Embryonic facial prominence (tissue), 1 donor: ENCODE measurements at regions not wholly inside any gene's neighbourhood (a gene's known extent, or its start where the extent isn't known, plus 50 kb on each side); places are given as distances from the start of the nearest gene placed in this dataset.

Experiments
- DNase-seq: peaks from one replicate; pipeline ENCODE4 v3.0.0-alpha.2; 2016; ENCODE audit errors: extremely low spot score

GRCh38 chr15:69656271-69657030 is 203.8 kb downstream of the RPLP1 start:
- DNase-seq = no peak

DNA sequence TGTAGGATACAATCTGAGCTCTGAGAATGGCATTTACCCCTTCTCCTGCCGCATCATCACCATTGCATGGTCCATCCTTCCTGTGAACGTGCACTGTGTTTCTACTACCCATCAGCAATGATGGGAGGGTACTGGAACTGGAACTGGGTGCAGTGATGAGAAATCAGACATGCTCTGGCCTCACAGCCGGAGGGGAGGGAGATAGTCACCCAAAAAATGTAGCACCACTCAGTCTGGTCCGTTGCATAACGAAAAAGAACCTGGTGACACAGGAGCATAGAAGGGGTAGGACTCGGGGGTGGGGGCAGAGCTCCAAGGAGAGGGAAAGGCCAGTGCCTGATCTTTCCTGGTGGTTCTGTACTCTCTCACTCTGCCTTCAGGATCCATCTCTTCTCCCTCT is 205.0 kb downstream of the RPLP1 start:
- DNase-seq = no peak

- no peak for DNase-seq
Measured at GRCh38 chr15:69658411-69658945, 205.9 kb downstream of the RPLP1 start.

DNA sequence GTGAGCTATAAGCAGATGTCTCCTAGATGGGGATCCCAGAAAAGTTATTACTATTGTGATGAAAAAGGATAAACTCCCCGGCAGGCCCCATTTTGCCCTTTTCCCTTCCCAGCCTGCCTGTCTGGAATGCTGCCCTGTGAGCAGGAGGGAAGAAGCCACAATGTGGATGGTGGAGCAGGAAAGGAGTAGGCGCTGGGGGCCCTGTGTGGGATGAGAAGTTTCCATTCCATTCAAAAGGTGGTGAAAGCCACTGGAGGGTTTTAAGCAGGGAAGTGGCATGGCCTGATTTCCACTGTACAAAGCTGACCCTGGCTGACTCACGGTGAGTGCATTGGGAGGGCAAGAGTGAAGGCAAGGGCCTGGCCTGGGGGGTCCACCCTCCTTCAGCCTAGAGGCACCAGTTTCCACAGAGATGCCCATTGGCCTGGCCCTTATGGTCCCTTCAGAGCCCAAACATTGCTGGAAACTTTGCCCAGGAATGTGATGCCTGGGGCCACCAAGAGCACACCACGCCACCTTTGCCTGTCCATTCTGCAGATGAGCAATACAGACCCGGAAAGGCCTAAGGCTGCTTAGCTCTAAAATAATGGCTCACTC is 206.9 kb downstream of the RPLP1 start:
- DNase-seq = no peak

DNA sequence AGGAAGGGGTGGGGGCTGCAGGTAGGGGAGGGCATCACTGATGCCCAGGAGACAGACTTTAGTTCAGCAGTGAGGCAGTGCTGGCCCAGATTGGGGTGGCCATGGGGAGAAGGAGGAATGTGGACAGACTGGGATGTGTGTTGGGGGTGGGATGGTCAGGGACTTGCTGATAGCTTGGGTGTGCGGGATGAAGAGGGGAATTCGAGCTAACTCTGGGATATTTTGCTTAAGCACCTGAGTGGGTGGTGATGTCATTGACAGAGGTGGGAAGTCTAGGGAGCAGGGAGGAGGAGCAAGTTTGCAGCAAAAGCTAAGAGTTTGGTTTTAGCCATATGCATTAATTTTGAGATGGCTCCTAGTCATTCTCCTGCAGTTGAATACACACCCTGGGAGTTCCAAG is 207.5 kb downstream of the RPLP1 start:
- DNase-seq = no peak

DNA sequence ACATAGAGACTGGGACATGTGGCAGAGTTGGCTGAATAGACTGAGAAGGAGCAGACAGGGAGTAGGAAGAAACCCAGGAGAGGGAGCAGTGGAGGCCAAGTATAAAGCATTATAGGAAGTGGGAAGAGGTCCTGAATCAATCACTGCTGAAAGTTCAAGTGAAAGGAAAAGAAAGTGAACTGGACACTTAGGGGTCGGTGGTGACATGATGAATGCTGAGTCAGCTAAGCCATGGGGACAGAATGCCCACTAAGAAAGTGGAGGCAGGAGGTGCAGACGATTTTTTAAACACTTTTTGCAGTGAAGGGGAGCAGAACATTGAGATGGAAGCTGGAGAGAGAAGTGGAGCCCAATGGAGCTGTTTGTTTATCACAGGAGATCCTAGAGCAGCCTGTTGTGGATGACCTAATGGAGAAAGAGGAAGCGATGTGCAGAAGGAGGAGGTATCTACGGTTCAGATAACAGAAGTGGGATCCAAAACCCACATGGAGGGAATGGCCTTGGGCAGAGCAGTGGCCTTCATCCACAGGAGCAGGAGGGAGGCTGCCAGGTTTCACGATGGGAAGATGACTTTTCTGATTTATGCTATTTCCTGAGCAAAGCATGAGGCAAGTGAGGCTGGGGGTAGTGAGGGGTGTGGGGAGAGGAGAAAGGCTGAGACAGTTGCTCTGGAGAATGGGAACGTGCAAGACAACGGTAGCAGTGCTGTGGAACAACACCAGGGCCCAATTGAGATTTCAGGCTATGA is 208.2 kb downstream of the RPLP1 start:
- DNase-seq = no peak

DNA sequence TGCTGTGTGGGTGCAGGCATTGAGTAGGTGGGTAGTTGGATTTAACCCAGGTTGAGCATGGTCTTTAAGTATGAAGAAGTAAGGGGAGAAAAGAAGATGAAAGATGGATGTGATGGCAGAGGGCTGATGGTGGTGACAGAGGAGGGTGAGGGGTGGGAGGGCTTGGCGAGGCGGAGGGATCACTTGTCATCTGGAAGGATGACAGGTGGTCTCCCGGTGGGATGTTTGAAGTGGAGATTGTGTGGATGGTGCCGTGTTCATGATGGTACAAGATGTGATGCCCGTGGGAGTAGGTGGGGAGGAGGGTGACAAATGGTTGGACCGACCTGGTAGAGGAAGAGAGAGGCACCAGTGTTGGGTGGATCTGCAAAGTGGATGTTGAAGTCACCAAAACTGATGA is 208.8 kb downstream of the RPLP1 start:
- DNase-seq = no peak

DNA sequence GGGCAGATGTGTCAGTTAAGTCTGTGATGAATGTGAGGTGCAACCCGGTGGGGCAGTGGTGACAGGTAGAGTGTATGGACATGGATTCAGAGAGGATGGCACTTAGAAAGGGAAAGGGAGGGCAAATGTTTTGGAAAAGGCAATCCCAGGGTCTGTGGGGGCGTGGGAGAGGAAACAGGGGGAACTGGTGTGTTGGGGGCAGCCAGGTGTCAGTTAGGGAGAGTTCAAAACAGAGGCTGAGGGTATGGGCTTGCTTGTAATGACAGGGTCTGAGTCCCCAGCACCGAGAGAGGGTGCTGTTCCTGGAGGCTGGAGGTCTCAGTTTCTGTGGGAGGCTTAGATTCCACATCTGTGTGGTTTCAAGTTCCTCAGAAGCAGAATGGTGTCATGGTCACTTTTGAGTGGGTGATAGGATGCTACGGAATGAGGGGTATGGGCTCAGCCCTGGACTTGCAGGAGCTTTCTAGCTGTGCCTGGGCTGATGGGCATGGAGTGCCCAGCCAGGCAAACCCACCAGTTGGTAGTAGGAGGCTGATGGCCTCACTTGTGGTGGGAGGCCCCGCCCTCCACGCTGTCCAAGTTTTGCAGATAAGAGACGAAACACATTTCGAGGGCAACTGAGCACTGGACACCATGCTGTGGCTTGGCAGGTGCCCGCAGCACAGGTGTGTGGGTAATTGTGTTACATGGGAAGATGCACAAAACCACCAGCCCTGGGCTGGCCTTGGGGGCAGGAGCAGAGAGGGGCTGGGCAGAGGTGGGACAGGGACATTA is 209.4 kb downstream of the RPLP1 start:
- no peak for DNase-seq

DNA sequence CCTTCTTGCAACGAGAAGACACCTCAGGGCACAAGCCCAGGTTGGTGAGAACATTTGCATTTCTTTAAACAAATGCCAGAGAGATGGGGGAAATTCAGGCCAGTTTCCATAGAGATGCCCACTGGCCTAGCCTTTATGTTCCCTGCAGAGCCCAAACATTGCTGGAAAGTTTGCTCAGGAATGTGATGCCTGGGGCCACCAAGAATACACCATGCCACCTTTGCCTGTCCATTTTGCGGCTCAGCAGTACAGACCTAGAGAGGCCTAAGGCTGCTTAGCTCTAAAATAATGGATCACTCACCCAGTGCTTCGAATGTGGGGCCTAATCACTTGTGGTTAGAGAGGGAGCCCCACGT is 210.0 kb downstream of the RPLP1 start:
- DNase-seq = no peak

DNA sequence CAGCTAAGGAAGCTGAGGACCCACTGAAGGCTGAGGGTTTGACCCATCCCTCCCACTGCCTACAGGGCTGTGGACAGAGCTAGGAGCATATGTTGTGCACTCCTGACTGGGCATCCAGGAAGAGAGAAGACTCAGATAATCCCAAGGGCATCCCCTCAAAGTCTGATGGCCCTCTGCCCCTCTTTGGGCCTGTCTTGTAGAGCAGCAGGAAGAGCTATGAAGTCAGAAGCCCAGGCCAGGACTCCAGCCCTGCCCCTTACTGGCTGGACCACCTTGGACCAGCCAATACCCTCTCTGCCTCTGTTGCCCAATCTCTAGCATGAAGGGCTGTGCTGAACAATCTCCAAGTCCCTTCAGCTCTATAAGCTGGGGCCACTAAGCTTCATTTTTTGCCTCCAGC is 210.8 kb downstream of the RPLP1 start:
- no peak for DNase-seq

DNA sequence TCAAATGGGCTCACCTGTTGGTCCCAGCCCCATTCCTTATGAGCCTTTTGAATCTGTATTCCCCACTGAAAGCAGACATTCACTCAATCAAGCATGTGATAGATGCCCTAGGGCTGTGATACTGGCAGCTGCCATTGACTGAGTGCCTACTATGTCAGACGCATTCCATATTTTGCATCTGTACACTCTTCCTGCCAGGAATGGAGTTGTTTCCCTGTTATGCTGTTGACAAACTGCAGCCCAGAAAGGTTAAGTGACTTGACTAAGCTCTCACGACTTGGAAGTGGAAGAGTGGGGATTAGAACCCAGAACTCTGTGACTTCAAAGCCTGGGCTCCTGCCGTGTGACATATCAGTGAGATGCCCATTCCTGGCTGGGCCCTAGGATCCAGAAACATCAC is 211.4 kb downstream of the RPLP1 start:
- no peak for DNase-seq

DNA sequence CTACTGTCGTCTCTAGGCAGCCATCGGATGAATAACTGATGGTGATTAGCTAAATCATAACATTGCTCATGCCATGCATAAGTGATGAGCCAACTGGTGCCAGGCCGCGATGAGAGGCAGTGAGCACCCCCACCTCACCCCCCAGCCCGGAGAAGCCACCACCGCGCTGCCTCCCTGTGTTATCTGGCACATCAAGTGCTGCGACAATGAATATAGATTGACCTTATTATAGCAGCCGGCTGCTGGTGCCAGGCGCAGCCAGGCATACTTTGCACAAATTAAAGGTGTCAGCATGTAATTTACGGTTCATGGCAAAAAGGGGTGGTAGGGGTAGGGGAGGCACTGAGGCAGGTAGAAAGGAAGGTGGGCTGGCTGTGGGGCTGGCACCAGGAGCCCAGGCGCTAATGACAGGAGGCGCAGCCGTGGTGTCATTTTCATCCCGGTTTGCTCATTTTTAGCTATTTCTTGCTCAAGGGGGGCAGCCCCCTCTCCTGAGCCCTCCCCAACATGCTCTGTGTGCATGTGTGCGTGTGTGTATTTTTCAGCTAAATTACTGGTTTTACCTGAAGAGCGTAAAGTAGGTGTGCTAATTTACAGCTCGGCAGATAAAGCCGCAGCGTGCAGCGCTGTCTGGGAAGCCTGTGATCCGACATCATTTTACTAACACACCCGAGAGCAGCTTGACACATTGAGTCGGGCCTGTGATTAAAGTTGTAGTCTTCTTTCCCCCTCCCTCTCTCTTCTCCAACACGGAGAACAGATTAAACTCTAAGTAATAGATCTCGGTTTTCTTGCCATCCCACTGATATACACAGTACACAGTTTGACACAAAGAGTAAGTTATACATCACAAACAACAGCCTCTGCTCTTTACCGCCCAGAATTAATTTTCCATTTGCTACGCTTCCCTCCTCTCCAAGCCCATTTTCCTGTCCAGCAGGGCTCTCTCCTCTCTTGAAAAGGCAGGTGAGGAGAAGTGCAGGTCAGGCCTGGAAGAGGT is 212.3 kb downstream of the RPLP1 start:
- no peak for DNase-seq

- no peak for DNase-seq
Measured at GRCh38 chr15:69665641-69666111, 213.1 kb downstream of the RPLP1 start.

GRCh38 chr15:69666441-69666882 is 213.8 kb downstream of the RPLP1 start:
- DNase-seq = no peak

DNA sequence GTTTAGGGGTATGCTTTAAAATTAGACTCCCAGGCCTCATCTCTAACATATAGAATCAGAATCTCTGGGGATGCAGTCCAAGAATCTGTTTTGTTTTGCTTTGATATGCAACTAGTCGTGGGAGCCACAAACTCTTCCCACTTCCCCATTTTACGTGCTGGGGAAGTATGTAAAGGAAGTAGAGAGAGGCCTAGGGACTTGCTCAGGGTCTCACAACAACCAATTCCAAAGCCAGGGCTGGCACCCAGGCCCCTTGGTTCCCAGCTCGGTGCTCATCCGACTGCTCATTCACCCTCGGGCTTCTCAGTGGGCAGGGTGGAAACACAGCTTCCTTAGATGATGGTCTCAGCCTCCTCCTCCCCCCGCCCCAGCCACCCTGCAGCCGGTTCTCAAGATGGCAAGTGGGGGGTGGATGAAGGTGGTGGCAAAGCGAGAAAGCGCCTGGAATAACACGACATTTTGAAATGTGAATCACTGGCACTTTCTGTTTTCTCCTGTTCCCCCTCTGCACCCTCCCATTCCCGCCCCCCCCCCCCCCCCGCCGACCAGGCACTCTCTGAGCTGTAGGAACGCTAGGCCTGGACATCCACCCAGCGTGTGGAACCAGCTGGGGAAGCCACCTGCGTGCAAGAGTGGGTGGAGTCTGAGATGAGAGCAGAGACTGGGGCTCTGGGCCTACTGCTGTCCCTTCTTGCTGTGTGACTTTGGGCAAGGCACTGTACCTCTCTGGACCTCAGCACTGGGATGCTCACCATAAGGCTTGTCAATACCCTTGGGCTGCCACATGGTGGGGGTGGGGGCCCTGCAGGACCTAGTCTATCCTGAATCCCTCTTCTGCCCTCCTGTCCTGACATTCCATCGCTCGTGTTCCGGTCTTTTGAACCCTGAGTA is 214.5 kb downstream of the RPLP1 start:
- no peak for DNase-seq

DNA sequence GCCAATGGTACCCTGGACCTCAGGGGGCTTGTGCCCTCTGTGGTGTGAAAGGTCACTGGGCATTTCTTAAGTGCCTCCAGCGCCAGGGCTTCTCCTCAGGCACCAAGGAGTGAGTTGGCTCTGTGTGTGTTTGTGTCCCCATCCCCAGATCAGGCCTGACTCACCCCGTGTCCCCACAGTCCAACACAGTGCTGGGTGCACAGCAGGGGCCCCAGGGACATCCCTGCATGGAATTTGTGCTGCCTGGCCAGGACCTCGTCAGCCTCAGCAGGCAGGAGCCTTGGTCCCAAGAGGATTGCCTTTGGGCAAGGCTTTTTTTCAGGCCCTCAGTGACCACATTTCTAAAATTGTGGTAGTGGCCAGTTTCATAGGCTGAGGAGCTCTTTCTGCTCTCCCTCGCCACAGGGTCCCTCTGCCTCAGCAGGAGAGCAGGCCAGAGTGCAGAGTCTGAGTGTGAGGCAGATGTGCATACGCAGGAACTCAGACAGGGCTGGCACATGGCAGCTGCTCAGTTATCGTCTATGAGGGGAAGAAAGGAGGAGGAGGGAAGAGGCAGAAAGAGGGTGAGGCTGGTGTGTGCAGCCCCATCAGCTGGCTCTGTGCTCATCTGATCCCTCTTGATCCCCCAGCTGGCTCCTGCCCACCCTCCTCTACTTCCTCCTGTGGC is 215.6 kb downstream of the RPLP1 start:
- no peak for DNase-seq

DNA sequence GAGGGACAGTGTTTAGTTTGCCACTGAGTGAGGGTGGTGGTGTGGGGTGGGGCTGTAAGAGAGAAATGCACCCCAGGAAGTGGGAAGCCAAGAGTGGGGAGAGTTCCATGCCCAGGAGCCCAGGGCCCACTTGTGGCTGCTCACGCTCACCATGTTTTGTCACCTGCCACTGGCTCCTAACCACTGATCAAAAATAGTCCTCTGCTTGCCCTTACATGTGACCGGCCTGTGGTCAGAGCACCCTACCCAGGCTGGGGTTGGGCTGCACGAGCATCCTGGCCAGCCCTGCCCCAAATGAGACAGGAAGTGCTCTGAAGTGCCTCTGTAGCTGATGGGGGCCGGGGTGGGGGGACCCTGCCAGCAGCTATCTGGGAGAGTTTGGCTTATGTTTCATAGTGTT is 216.3 kb downstream of the RPLP1 start:
- no peak for DNase-seq

- DNase-seq = no peak
Measured at GRCh38 chr15:69669446-69669845, 216.8 kb downstream of the RPLP1 start.

DNA sequence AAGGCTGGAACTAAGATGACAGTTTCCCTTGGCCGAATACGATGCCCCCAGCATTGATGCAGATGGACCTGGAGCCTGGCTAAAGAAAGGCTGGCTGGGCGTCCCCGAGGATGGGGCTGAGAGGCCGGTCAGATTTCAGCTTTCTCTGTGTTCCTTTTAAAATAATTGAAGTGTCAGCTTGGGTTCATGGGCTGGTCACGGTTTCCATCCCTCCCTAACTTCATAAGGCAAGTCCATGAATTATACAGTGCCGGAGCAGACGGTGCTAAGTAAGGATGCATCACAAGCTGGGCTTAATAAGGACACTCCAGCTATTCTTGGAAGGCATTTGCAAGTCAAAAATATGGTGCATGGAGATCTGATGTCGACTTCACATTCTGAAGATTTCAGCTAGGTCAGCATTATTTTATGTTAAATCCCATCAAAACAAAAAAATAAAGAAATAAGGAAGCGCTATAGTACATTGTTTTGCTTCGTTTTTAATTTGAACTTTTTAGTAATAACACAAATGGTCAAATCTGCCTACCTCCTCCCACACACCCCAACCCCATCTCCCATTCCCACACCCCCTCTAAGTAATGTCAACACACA is 220.8 kb downstream of the RPLP1 start:
- no peak for DNase-seq
